ENCODE measurements at regions not wholly inside any gene's neighbourhood (a gene's known extent, or its start where the extent isn't known, plus 50 kb on each side); places are given as distances from the start of the nearest gene placed in this dataset.

GRCh38 chr22:49555526-49555925 is 272.1 kb downstream of the BRD1 start:
- ChIA-PET CTCF (no interaction called here), POLR2A (ENCODE audit: unreplicated experiment) (no interaction called here)
- ATAC-seq = no peak

GRCh38 chr22:49554741-49555140 is 272.9 kb downstream of the BRD1 start:
- H3K9ac ChIP-seq (ENCODE audit: low read length) = no peak overlapping the region
- TF ChIP-seq CTCF (conservative IDR thresholded peaks at IDR 0.05; ENCODE audit: low read depth, low read length) (no peak), EZH2phosphoT487 (IDR thresholded peaks at IDR 0.05; ENCODE audit: borderline replicate concordance, low read length) (no peak), EZH2 (IDR thresholded peaks at IDR 0.05; ENCODE audit: low read length, unreplicated experiment) (no peak)
- no peaks in the 10 kb centered on the region for H3K4me1 ChIP-seq (ENCODE audit: insufficient read depth, low read length)
- H3K27me3 ChIP-seq (ENCODE audit: low read length) = peaks cover 84% of the 10 kb centered on the region
- no peak overlapping the region for H2AFZ ChIP-seq (ENCODE audit: low read length)
- no peak overlapping the region for H3K4me2 ChIP-seq (ENCODE audit: low read length)
- no peaks in the 10 kb centered on the region for H3K9me2 ChIP-seq (replicated peaks; ENCODE audit: low read length)
- DNase-seq (no peak), ATAC-seq (no peak)
- H3K27ac ChIP-seq (ENCODE audit: low read length) = no peak overlapping the region
- POLR2A ChIA-PET (ENCODE audit: unreplicated experiment) = no interaction called here
- intact Hi-C loops (cut with micrococcal nuclease) = no loop called here
- no peaks in the 10 kb centered on the region for H4K20me1 ChIP-seq (ENCODE audit: low read length)
- H3K79me2 ChIP-seq (ENCODE audit: low read length) = no peaks in the 10 kb centered on the region
- CTCF ChIA-PET = no interaction called here
- H3K36me3 ChIP-seq (ENCODE audit: low read depth, low read length) = no peaks in the 10 kb centered on the region
- no TSS peak for BruUV-seq (replicated peaks)
- H3F3A ChIP-seq (ENCODE audit: low read length, unreplicated experiment) = no peaks in the 10 kb centered on the region
- H3K4me3 ChIP-seq (ENCODE audit: low read length) = no peak overlapping the region
- no peaks in the 10 kb centered on the region for H3K9me3 ChIP-seq (ENCODE audit: low read length)

More at GRCh38 chr22:49555526-49555925, 272.1 kb downstream of the BRD1 start:
- Histone ChIP-seq H3K4me1 (ENCODE audit: insufficient read depth, low read length) (no peaks in the 10 kb centered on the region), H2AFZ (ENCODE audit: low read length) (no peak overlapping the region), H3K36me3 (ENCODE audit: low read depth, low read length) (no peaks in the 10 kb centered on the region), H3K9me2 (replicated peaks; ENCODE audit: low read length) (no peaks in the 10 kb centered on the region), H3F3A (ENCODE audit: low read length, unreplicated experiment) (no peaks in the 10 kb centered on the region), H3K4me3 (ENCODE audit: low read length) (no peak overlapping the region), H3K9ac (ENCODE audit: low read length) (no peak overlapping the region), H3K79me2 (ENCODE audit: low read length) (no peaks in the 10 kb centered on the region), H3K27ac (ENCODE audit: low read length) (no peak overlapping the region), H3K27me3 (ENCODE audit: low read length) (peaks cover 89% of the 10 kb centered on the region), H3K4me2 (ENCODE audit: low read length) (no peak overlapping the region), H4K20me1 (ENCODE audit: low read length) (no peaks in the 10 kb centered on the region), H3K9me3 (ENCODE audit: low read length) (no peaks in the 10 kb centered on the region)
- no peak for DNase-seq
- intact Hi-C loops (cut with micrococcal nuclease) = no loop called here
- TF ChIP-seq EZH2phosphoT487 (IDR thresholded peaks at IDR 0.05; ENCODE audit: borderline replicate concordance, low read length) = no peak
- TF ChIP-seq CTCF (conservative IDR thresholded peaks at IDR 0.05; ENCODE audit: low read depth, low read length) = no peak
- TF ChIP-seq EZH2 (IDR thresholded peaks at IDR 0.05; ENCODE audit: low read length, unreplicated experiment) = no peak
- BruUV-seq (replicated peaks) = no TSS peak

GRCh38 chr22:49554296-49554625 is 273.4 kb downstream of the BRD1 start:
- Histone ChIP-seq H3F3A (ENCODE audit: low read length, unreplicated experiment) (no peaks in the 10 kb centered on the region), H3K36me3 (ENCODE audit: low read depth, low read length) (no peaks in the 10 kb centered on the region), H3K9ac (ENCODE audit: low read length) (no peak overlapping the region), H3K4me3 (ENCODE audit: low read length) (no peak overlapping the region), H3K4me1 (ENCODE audit: insufficient read depth, low read length) (no peaks in the 10 kb centered on the region), H3K27me3 (ENCODE audit: low read length) (peaks cover 84% of the 10 kb centered on the region), H3K27ac (ENCODE audit: low read length) (no peak overlapping the region), H2AFZ (ENCODE audit: low read length) (no peak overlapping the region), H4K20me1 (ENCODE audit: low read length) (no peaks in the 10 kb centered on the region), H3K4me2 (ENCODE audit: low read length) (no peak overlapping the region), H3K9me3 (ENCODE audit: low read length) (no peaks in the 10 kb centered on the region), H3K79me2 (ENCODE audit: low read length) (no peaks in the 10 kb centered on the region), H3K9me2 (replicated peaks; ENCODE audit: low read length) (no peaks in the 10 kb centered on the region)
- ChIA-PET POLR2A (ENCODE audit: unreplicated experiment) (no interaction called here), CTCF (no interaction called here)
- BruUV-seq (replicated peaks) = no TSS peak
- no peak for TF ChIP-seq CTCF (conservative IDR thresholded peaks at IDR 0.05; ENCODE audit: low read depth, low read length)
- no peak for TF ChIP-seq EZH2phosphoT487 (IDR thresholded peaks at IDR 0.05; ENCODE audit: borderline replicate concordance, low read length)
- DNase-seq (no peak), ATAC-seq (no peak)
- intact Hi-C loops (cut with micrococcal nuclease) = no loop called here

Measured in PC-3 (cell line).